ENCODE measurements at regions not wholly inside any gene's neighbourhood (a gene's known extent, or its start where the extent isn't known, plus 50 kb on each side); places are given as distances from the start of the nearest gene placed in this dataset.

DNA sequence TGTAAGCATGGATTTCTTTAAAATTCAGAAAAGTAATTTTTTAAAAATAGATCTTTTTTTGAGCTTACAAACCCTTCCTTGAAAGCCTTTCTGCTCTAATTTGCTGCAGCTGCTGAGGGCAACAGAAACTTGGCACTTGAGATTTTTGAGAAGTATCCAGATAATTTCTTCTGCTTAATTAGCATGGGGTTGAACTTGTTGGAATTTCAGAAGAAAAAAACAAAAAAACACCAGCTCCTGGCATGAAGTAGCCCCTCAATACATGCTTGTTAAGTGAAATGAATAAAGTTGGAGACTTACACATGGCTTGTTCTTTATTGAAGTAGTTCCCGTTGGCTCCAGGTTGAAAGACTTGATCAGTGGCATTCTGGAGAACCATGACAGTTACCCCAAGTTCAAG is 331.4 kb upstream of the RAG2 start:
- no peak for DNase-seq

DNA sequence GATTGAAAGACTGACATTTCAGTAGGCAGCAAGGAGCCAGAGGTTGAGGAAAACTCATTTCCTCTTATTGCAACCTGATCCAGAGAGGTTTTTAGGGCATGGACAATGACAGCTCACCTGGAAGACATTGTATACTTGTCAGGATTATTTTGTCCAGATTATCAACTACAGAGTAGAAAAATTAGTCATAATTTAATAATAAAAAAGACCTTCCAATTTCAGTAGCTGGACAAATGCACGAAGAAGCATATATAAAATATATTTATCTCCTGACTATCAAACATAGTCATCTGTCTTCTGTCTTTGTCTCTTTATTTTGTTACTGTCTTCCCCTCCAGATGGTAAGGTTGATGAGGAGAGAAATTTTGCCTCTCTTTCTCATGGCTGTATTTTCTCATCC is 330.6 kb upstream of the RAG2 start:
- no peak for DNase-seq

DNA sequence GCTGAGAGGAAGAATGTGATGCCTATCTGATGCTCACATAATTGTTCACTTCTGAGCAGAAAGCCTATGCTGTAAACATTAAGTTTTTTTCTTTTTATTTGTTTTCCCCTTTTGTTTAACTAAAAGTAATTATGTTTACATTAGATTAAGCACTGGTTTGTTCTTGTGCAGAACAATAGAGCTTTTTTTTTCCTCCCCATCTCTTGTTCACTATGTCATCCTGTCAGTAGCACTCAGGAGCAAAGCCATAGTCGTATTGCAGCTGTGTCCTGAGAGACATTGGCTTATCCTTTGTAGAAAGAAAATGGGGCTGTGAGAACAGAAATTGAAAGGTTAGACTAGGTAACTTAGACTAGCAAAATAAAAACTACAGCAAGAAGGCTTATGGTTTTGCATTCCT is 301.8 kb upstream of the RAG2 start:
- DNase-seq: no peak

DNA sequence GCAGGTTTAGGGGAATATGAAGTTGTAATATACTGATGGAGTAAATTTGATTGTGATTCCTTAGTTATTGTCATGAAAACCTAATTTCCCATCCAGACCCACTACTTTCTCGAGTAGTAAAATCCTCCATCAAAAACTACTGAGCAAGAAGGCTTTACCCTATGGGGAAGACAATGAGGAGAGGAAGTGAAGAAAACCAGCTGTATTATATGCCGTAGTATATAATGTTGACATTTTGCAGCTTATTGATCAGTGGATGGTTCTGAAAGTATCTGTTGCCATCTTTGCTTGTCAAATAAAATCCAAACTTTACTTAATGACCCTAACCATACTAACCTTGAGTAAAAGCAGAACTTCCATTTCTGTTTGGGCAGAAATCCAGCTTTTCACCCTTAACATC is 292.8 kb upstream of the RAG2 start:
- DNase-seq: no peak

- no peak for DNase-seq
Measured at GRCh38 chr11:36890121-36890679, 292.2 kb upstream of the RAG2 start.

DNA sequence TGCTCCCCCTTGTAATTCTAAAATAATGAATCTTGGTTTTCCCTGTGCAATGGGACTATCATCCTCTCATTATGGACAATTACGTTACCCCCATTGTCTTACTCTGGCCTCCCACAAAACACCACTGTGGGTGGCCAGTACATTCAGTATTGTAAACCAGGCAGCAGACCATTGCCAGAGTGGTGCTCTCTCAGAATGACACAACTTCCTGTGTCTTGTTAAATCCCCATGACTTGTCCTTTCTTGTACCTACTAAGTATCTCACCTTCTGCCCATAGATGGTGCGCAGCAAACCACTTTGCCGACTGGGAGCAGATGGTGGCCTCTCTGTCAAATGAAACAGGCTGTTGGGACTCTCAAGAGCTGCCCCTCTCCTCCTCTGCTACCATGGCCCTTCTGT is 287.1 kb upstream of the RAG2 start:
- DNase-seq: no peak

DNA sequence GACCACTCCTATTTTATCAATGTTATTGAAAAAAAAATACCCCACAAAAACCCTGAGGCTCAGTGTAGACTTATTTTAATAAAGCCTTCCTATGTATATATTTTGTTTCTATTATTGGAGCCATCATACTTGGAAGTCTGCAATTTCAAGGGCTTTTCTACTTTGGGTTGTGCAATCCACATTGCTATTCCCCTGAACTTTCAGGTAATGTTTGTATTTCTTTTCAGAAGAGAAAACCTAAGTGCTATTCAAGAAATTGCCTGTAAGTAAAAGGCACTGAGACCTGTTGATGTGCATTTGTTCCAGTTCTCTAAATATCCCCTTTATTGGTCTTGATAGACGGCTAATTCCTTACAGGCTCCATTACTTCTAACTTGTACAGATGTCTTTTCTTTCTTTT is 280.7 kb upstream of the RAG2 start:
- DNase-seq: no peak

GRCh38 chr11:36877149-36877548 is 279.1 kb upstream of the RAG2 start:
- DNase-seq: no peak

DNA sequence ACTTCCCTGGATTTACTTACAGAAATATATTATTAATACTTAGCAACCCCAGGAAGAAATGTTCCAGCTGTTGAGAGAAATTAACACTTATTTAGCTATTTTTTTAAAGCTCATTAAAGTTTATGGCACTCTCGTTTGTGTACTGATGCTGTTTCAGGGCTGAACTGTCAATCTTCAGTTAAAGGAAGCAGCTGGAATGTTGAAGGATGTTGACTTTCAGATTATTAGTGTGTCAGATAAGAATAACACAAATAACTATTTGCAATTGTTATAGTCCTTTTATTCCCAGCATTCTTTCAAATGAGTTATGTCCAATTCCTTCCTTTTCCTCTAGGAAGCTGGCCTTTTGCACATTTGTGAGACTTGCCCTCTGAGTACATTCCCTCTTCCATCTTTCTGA is 278.2 kb upstream of the RAG2 start:
- no peak for DNase-seq

GRCh38 chr11:36874291-36874690 is 276.3 kb upstream of the RAG2 start:
- no peak for DNase-seq

- DNase-seq: no peak
Measured at GRCh38 chr11:36870361-36870760, 272.3 kb upstream of the RAG2 start.

- no peak for DNase-seq
Measured at GRCh38 chr11:36868380-36868779, 270.3 kb upstream of the RAG2 start.

- DNase-seq: no peak
Measured at GRCh38 chr11:36865846-36866245, 267.8 kb upstream of the RAG2 start.

DNA sequence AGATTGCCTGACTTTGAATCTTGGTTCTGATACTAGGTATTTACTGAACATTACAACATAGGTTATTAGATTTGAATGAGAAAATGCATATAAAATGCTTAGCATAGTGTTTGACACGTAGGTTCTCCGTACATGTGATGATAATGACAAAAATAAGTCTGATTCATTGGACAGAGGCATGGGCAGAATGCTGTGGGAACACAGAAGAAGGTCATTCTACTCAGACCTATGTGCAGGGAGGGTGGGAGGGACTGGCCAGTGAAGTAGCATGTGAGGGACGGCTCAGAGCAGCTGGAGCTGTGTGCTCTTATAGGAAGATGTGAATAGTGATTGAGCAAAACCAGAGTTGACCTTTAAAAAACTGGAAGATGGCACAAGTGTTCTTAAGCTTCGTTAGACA is 256.8 kb upstream of the RAG2 start:
- DNase-seq: no peak

DNA sequence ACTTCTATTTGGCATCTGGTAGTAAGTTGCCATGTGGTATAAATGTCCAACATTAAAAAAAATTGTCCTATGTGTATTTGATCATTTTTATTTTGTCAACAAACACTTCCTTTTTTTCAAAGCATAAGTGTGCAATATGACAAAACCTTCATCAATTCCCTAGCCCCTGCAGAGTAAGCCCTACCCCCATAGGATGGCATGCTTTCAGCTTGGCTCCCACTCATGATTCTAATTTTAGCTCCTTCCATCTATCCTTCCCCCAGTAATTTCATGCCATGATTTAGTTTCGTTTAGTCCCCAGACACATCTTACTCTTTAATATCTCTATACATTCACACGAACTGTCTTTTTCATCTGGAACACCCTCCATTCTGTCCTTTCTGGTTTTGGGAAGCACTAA is 250.6 kb upstream of the RAG2 start:
- DNase-seq: no peak

DNA sequence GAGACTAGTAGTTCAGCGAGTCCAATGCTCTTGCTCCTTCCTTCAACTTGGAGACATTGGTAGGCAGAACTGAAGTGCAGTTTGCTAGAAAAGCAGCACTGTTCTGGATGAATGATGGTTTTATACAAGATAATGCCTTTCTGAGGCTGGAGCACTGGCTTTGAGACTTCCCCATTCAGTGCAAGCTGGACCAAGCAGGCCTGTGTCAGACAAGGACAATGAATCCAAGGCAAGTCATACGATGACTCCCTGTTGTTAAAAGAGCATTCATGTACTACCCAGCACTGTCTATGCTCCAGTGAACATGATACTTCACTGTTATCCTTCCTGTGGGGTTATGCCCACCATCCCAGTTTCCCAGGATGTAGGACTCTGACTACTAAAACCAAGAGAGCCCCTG is 242.3 kb upstream of the RAG2 start:
- no peak for DNase-seq

GRCh38 chr11:36837831-36838437 is 239.9 kb upstream of the RAG2 start:
- no peak for DNase-seq

DNA sequence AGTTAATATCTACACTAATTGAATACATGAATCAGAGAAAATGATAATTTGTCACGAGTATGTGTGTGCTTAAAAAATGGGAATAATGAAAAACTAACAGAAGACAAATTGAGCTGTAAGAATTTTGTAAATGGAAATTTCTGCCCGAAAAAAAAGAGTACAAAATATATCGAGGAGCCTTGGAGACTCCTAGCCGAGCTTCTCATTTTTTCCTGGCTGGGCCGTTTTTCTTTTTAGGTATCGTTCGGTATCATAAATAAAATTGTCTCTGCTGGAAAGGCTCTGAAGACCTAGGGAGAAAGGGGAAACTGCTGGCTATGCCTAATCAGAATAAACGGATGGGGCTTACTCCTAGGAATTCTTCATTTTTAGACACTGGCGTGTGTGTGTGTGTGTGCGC is 227.2 kb upstream of the RAG2 start:
- no peak for DNase-seq

DNA sequence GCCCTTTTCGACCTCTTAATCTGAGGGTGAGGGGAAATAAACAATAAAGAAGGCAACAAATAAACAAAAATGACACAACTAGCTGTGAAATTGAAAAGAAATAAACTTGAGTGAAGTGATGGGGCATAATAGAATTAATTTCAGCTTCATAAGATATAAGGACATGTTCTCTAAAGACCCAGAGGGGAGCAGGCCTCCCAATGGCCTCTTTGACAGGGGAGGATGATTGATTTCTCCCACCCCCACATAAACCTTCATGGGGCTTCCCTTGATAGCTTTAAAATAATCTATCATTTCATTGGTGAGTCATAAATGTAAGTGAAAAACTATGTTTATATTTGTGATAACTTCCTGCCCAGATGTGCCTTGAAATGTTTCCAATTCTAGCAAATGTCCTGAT is 226.3 kb upstream of the RAG2 start:
- no peak for DNase-seq

GRCh38 chr11:36822829-36823228 is 224.8 kb upstream of the RAG2 start:
- no peak for DNase-seq

GRCh38 chr11:36818410-36818809 is 220.4 kb upstream of the RAG2 start:
- no peak for DNase-seq

DNA sequence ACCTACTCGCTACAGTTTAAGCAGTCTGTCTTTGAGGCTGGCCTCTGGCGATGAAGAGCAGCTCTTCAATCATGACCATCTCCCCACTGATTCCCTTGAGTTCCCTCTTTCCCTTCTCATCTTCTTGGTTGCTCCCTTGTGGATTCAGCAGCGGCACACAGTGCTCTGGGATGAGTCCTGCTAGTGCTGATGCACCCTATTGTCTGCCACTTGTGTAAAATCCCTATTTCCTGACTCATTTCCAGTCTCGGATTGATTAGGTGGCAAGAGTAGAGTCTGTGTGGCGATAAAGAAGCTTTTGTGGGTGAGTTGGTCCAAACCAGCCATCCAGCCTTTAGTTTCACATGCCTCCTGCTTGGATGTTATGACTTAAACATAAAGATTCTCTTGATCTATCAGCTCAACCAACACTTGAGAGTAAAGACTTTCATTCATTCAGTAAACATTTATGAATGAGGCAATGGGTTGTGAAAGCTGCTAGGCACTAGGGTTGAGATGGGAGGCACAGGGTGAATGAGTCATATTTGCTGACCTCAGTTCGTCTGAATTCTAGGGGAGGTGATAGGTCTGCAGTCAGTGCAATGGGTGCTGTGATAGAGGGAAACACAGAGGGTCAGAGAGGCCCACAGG is 219.4 kb upstream of the RAG2 start:
- DNase-seq: no peak

DNA sequence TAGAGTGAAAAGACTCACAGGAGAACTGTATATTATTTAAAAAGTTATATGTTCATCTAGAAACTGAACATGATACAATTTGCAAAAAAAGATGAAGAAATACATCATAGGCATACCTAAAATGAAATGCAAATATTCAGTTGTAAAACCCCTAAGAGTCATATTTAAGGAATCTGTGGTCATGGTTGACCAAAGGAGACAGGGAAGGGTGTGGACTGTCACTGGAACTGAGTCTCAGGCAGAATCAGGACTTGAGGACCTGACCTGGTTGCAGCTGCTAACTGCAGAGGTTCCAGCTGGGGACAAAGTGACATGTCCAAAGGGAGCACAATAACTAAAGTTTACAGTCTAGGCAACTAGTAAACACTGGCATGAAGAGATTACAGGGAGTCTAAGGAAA is 211.3 kb upstream of the RAG2 start:
- DNase-seq: no peak

GRCh38 chr11:36807871-36808270 is 209.8 kb upstream of the RAG2 start:
- no peak for DNase-seq

DNA sequence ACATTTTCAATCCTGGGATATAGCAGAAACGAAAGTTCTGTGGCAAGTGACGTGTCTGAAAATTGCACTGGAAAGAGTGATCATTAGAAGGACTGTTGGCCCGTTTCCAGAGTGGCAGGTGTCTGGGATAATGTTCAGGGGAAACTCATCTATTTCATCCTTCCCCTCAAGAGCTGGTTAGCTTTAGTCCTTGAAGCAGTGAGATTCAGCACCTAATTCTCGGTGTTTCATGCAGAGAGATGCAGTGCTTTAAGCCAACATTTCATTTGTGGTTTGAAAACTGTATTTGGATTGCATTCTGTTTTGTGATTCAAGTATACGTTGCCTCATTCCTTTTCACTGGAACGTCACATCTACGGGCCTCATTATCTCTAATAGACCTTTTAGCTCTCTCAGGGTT is 205.0 kb upstream of the RAG2 start:
- DNase-seq: peak; percentile 65
